NCI-H2196 (cell line): ENCODE measurements at regions not wholly inside any gene's neighbourhood (a gene's known extent, or its start where the extent isn't known, plus 50 kb on each side); places are given as distances from the start of the nearest gene placed in this dataset.
A peak's percentile ranks its signal among the peaks of the same experiment; 100 is the strongest.
"Not testable (repeated sequence)": the region's sequence is repeated elsewhere in the genome, so short reads cannot be mapped to it uniquely, and the experiment has no call there.

Source experiments
- DNase-seq: peaks from one replicate; lab custom pipeline; 2025; ENCODE audit not compliant: unreplicated experiment; lab: John Stamatoyannopoulos, UW

DNA sequence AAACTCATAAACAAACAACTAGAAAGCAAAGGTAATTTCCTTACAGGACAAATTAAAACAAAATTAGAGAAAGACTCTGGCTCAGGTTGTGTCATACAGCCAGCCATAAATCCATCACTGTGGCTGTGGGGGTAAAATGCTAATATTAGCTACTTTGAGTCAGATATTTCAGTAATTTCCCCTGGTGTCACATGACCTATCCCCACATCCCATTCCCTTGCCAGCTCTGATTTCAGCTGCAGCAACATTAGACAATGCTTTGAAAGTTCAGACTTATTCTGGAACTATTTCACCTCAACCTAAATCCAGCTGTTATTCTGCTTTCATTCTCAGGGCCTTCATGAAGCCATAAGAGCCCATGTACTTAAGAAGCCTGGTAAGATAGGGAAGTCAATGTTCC, 55.3 kb downstream of the RPL10L start:
- DNase-seq = no peak

- DNase-seq = no peak
These were observed 68.8 kb downstream of the RPL10L start for GRCh38 chr14:46582826-46583225.

DNA sequence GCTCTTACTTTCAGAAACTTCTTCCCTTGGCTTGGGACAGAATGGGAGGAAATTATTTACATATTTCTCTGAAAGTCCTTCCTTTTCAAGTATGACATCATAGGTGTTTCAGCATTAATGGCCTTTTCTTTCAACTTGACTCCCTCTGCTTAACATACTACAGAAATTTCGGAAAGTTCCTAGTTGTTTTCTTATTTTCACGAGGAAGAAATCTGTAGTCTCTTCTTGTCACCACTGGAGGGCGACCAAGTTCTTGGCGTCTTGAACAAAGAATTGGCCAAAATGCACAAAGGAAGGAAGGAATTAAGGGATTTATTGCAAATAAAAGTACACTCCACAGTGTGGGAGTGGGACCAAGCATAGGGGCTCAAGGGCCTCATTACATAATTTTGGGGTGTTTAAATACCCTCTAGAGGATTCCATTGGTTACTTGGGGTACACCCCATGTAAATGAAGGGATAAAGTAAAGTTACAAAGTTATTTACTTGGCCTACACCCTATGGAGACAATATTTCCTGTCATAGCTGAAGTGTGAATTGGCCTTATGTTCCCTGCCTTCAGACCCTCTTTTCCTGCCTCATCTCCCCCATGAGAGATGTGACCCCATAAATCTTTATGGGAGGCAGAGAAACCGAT, 70.4 kb downstream of the RPL10L start:
- DNase-seq = peak; percentile 41

GRCh38 chr14:46574978-46575375, 76.6 kb downstream of the RPL10L start:
- DNase-seq = no peak

DNA sequence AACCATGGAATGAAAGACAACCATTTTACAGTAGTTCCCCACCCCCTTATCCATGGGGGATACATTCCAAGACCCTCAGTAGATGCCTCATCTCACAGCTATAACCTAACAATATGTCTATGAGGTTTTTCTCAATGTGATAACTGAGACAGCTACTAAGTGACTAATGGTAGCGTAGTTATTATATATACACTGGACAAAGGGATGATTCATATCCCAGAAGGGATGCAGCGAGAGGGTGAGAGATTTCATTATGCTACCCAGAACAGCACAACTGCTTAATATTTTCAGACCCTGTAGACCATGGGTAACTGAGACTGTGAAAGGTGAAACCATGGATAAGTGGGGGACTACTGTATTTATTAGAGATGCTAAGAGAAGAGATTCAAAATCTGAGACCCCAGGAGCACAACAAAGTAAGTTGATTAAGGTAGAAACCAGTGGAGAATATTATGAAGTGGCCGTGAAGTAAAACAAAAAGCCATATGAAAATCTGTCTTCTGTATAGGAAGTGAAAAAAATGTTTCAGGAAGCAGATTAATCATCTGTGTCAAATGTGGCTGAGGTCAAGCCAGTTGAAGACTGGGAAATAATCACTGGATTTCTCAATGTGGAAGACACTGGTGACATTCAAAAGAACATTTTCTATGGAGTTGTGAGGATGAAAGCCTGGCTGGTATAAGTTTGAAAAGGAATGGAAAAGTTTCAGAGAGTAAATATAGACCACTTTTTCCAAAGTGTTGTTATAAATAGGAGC, 77.2 kb downstream of the RPL10L start:
- DNase-seq = no peak

GRCh38 chr14:46573498-46573897, 78.1 kb downstream of the RPL10L start:
- no peak for DNase-seq

DNA sequence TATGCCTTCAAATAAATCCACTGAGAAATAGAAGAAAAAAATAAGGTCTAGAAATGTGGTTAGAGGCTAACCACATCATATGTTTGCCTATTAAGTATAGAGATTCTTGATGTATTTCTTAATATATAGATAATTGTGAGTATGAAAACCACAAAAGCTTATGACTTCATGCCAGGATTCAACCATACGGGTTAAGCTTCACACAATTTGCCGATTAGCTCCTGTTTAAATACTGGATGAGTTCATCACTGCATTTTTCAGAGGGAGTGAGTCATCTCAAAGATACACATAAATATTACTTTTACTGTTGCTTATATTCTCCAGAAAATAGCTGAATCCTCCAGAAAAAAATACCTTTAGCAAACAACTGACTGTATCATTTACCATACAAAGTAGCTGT, 79.6 kb downstream of the RPL10L start:
- no peak for DNase-seq

GRCh38 chr14:46568161-46568560, 83.4 kb downstream of the RPL10L start:
- not testable (repeated sequence) for DNase-seq

GRCh38 chr14:46550836-46551235, 100.7 kb downstream of the RPL10L start:
- DNase-seq = no peak

GRCh38 chr14:46540986-46541385, 110.6 kb downstream of the RPL10L start:
- no peak for DNase-seq

GRCh38 chr14:46519121-46519520, 132.5 kb downstream of the RPL10L start:
- no peak for DNase-seq

DNA sequence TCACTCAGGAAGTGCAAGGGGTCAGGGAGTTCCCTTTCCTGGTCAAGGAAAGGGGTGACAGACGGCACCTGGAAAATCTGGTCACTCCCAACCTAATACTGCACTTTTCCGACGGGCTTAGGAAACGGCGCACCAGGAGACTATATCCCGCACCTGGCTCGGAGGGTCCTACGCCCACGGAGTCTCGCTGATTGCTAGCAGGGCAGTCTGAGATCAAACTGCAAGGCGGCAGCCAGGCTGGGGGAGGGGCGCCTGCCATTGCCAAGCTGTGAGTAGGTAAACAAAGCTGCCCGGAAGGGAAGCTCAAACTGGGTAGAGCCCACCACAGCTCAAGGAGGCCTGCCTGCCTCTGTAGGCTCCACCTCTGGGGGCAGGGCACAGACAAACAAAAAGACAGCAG, 142.8 kb downstream of the RPL10L start:
- DNase-seq = not testable (repeated sequence)

DNA sequence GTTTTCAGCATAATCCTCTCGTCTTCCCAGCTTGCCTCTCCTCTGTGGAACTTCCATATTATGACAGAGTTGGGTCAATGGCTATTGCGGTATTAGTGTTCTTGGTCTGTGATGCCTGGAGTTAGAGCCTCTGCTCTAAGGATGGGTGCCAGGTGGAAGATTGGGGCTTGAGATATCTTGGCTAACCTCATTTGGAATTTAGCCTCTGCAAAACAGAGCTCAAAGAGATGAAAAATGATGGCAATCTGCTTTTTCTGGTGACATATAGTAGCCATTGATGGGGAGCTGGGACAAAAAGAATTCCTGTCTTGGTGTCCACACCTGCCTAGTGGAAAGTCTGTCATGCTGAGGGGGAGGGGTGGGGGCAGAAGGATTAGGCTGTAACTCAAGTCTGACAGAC, 152.1 kb downstream of the RPL10L start:
- DNase-seq = no peak

GRCh38 chr14:46496409-46496808, 155.2 kb downstream of the RPL10L start:
- DNase-seq = no peak

GRCh38 chr14:46490238-46490685, 161.3 kb downstream of the RPL10L start:
- no peak for DNase-seq

DNA sequence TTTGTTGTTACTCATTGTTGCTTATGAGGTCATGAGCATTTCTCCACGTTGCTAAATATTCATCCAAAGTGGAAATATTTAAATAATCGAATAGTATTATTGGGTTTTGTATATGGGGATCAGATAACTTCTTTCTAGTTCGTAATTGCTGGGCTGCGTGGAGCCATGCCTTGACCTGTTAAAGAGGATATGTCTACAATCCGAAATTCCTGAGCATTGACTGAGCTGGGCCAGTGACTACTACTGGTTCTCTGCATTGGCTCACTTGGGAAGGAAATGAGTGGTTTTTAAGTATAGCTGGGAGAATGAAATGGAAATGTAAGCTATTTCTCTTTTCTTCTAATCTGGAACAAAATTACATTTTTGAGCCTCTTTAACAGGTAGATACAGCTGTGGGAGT, 163.2 kb downstream of the RPL10L start:
- no peak for DNase-seq

DNA sequence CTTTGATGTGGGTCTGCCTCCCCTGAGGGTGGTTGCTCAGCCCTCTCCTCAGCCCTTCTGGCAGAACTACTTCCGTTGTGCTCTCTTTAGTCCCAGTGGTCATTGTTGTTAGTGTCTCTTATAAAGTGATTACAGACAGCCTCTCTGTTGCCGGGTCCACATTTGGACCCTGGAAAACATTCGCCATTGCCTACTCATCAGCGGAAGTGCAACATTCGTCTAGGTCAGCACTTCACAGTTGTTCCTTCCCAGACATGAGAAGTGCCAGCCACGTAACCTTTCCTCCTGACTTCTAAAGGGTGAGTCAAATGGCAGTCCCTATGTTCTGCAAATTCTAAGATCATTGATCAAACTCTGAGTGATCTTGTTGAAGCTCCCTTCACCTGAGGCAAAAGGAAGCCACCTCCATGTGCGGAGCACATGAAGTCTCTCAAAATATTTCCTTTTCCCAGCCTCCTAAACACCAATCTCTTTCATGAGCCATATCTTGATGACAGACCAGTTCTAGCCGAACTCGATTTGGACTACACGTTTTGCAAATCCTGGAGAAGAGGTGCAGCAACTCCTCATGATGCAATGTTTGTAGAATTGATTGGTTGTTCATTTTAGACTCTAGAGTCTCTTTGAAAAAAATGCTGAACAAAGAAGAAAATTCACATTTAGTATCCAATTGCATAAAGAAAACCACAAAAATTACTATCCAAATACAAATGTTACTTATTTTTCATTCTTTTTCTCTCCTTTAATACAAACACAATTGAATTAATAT, 163.8 kb downstream of the RPL10L start:
- no peak for DNase-seq

DNA sequence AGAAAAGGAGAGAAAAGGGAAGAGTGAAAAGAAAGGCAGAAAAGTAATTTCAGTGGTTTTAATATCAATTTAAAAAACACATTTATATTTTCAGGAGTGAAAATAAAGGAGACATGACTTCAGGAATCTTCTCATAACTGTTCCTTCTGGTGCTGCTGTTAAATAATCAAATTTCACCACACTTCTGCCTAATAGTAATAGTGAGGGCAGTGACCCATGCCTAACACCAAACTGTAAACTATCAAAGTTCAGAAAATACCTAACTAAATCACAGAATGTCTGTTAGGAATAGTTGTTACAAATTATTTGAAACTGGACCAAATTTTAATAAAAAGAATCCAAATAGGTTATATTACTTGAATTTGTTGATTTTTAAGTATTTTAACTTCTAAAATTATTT, 169.4 kb downstream of the RPL10L start:
- DNase-seq = no peak

DNA sequence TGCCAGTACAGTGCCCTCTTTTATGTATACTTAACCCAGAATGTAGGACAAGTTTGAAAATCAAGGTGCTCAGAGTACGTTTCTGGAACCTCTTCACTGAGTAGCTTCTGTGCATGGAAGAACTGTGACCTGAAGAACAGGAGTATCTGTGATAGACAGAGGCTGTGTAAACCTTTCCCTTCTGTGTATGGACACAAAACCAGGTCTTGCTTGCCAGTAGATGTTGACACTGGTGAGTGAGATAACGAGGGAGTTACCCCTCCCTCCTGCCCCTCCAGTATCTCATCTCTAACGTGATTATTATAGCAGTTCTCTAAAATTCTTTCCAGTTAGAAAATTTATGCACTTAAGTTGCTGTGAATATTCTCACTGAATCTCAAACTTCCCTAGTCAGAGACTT, 170.8 kb downstream of the RPL10L start:
- DNase-seq = no peak

DNA sequence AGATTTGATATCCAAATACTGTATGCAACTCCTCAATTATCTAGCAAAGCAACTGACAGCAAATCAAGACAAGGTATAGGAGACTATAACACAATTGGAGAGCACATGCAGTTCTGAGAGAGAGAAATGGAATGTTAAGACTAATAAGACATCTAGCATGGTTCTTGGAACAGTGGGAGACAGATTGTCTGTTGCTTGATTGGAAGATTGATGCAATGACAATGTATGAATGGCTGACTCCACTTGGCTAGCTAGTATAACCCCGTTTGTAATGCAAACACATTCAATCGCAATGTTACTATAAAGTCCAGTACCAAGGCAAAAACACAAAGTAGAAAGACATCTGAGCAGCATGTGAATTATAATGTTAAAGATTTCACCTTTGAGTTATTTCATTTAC, 179.3 kb downstream of the RPL10L start:
- DNase-seq = no peak

- DNase-seq = no peak
These were observed 187.2 kb downstream of the RPL10L start for GRCh38 chr14:46464341-46464740.

- no peak for DNase-seq
These were observed 199.8 kb downstream of the RPL10L start for GRCh38 chr14:46451800-46452199.
